ENCODE measurements at regions not wholly inside any gene's neighbourhood (a gene's known extent, or its start where the extent isn't known, plus 50 kb on each side); places are given as distances from the start of the nearest gene placed in this dataset.

DNA sequence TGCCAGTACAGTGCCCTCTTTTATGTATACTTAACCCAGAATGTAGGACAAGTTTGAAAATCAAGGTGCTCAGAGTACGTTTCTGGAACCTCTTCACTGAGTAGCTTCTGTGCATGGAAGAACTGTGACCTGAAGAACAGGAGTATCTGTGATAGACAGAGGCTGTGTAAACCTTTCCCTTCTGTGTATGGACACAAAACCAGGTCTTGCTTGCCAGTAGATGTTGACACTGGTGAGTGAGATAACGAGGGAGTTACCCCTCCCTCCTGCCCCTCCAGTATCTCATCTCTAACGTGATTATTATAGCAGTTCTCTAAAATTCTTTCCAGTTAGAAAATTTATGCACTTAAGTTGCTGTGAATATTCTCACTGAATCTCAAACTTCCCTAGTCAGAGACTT, 170.8 kb downstream of the RPL10L start:
- DNase-seq (ENCODE audit: low read depth) = no peak
- Histone ChIP-seq H3K27me3 (ENCODE audit: control insufficient read depth, insufficient read depth, low read length) (no peaks in the 10 kb centered on the region), H3K36me3 (ENCODE audit: control insufficient read depth, insufficient read depth, low read length) (no peaks in the 10 kb centered on the region), H3K4me3 (ENCODE audit: low read depth, low read length) (no peak overlapping the region)
- no peak for TF ChIP-seq CTCF (IDR thresholded peaks at IDR 0.05; ENCODE audit: insufficient read depth, low read length, poor library complexity, severe bottlenecking)

- Histone ChIP-seq H3K27me3 (ENCODE audit: control insufficient read depth, insufficient read depth, low read length) (no peaks in the 10 kb centered on the region), H3K4me3 (ENCODE audit: low read depth, low read length) (no peak overlapping the region), H3K36me3 (ENCODE audit: control insufficient read depth, insufficient read depth, low read length) (no peaks in the 10 kb centered on the region)
- TF ChIP-seq CTCF (IDR thresholded peaks at IDR 0.05; ENCODE audit: insufficient read depth, low read length, poor library complexity, severe bottlenecking) = no peak
- no peak for DNase-seq (ENCODE audit: low read depth)
Observed at GRCh38 chr14:46472261-46472660, 179.3 kb downstream of the RPL10L start.

DNA sequence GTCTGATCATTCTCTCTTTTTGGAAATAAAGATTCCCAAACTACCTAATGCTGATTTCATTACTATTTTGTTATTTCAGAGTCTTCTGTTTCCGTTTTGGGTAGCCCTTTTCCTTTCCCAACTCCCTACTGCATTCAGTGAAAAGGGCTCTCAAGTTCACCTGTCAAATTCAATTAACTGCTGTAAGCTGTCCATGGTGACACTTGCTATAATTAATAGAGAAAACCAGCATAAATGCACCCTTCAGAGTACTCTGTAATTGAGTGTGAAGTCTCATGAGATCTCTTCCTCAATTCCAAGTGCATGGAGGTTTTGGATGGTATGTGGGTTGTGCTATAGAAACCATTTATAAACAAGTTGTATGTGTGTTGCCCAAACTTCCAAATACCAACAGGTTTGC, 187.2 kb downstream of the RPL10L start:
- Histone ChIP-seq H3K27me3 (ENCODE audit: control insufficient read depth, insufficient read depth, low read length) (no peaks in the 10 kb centered on the region), H3K4me3 (ENCODE audit: low read depth, low read length) (no peak overlapping the region), H3K36me3 (ENCODE audit: control insufficient read depth, insufficient read depth, low read length) (no peaks in the 10 kb centered on the region)
- no peak for DNase-seq (ENCODE audit: low read depth)
- no peak for TF ChIP-seq CTCF (IDR thresholded peaks at IDR 0.05; ENCODE audit: insufficient read depth, low read length, poor library complexity, severe bottlenecking)

GRCh38 chr14:46451800-46452199, 199.8 kb downstream of the RPL10L start:
- Histone ChIP-seq H3K27me3 (ENCODE audit: control insufficient read depth, insufficient read depth, low read length) (no peaks in the 10 kb centered on the region), H3K36me3 (ENCODE audit: control insufficient read depth, insufficient read depth, low read length) (no peaks in the 10 kb centered on the region), H3K4me3 (ENCODE audit: low read depth, low read length) (no peak overlapping the region)
- no peak for DNase-seq (ENCODE audit: low read depth)
- TF ChIP-seq CTCF (IDR thresholded peaks at IDR 0.05; ENCODE audit: insufficient read depth, low read length, poor library complexity, severe bottlenecking) = no peak

DNA sequence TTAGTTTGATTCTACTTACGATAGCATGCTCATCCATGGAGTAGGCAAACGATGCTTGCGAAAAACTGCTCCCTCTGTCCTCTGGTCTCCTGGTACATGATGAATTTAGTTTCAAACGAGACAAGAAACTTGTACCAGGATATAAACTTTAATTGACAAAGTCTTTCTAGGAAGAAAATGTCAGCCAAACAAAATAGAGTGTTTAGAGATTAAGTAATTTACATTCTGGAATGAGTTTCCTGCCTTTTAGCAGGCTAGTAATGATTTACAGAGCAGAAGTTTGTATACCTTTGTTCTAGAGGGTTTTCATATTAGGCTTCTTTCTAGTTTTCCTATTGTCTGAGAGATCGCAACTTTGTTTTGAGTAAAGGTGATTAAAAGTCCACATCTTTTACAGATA, 206.9 kb downstream of the RPL10L start:
- Histone ChIP-seq H3K36me3 (ENCODE audit: control insufficient read depth, insufficient read depth, low read length) (no peaks in the 10 kb centered on the region), H3K4me3 (ENCODE audit: low read depth, low read length) (no peak overlapping the region), H3K27me3 (ENCODE audit: control insufficient read depth, insufficient read depth, low read length) (no peaks in the 10 kb centered on the region)
- no peak for TF ChIP-seq CTCF (IDR thresholded peaks at IDR 0.05; ENCODE audit: insufficient read depth, low read length, poor library complexity, severe bottlenecking)
- no peak for DNase-seq (ENCODE audit: low read depth)

DNA sequence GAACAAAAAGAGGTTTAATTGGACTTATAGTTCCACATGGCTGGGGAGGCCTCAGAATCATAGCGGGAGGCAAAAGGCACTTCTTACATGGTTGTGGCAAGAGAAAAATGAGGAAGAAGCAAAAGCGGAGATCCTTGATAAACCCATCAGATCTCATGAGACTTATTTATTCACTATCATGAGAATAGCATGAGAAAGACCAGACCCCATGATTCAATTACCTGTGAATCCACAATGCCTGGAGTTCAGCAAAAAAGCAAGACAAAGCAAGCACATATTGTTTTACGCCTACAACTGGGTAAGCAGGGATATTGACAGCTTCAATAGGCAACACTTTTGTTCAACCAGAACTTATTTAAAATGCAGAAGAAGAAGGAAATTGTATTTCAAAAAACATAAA, 218.2 kb downstream of the RPL10L start:
- TF ChIP-seq CTCF (IDR thresholded peaks at IDR 0.05; ENCODE audit: insufficient read depth, low read length, poor library complexity, severe bottlenecking) = no peak
- DNase-seq (ENCODE audit: low read depth) = no peak
- H3K27me3 ChIP-seq (ENCODE audit: control insufficient read depth, insufficient read depth, low read length) = no peaks in the 10 kb centered on the region
- H3K4me3 ChIP-seq (ENCODE audit: low read depth, low read length) = no peak overlapping the region
- H3K36me3 ChIP-seq (ENCODE audit: control insufficient read depth, insufficient read depth, low read length) = no peaks in the 10 kb centered on the region

Data from kidney epithelial cell (primary cell).